WTC11 (cell line): ENCODE measurements at regions not wholly inside any gene's neighbourhood (a gene's known extent, or its start where the extent isn't known, plus 50 kb on each side); places are given as distances from the start of the nearest gene placed in this dataset.

Experiments used
- CTCF ChIP-seq: fragments of 200-600 bp; IDR thresholded peaks from 2 replicates; pipeline ENCODE4 v1.8.0; 2022; ENCODE audit warnings: antibody characterized with exemption
- ETV6 ChIP-seq: sonication (generic); formaldehyde crosslinking; IDR thresholded peaks from 2 replicates; pipeline ENCODE4 v1.8.1; 2022; ENCODE audit warnings: mild to moderate bottlenecking, missing genetic modification reagents
- MAX ChIP-seq: sonication (generic); formaldehyde crosslinking; IDR thresholded peaks from 2 replicates; pipeline ENCODE4 v1.8.0; 2022; ENCODE audit warnings: mild to moderate bottlenecking, missing genetic modification reagents
- TF ChIP-seq, protein P1 (sequence below): sonication (generic); formaldehyde crosslinking; IDR thresholded peaks from 2 replicates; pipeline ENCODE4 v1.8.1; 2022; ENCODE audit warnings: mild to moderate bottlenecking, moderate library complexity, missing genetic modification reagents
- TF ChIP-seq, protein P2 (sequence below): sonication (generic); formaldehyde crosslinking; IDR thresholded peaks from 2 replicates; pipeline ENCODE4 v1.8.1; 2023; ENCODE audit warnings: mild to moderate bottlenecking, missing genetic modification reagents, moderate library complexity
- TF ChIP-seq, protein P3 (sequence below): sonication (generic); formaldehyde crosslinking; IDR thresholded peaks from 2 replicates; pipeline ENCODE4 v1.8.0; 2023; ENCODE audit warnings: missing genetic modification reagents, mild to moderate bottlenecking, borderline replicate concordance
- TF ChIP-seq, protein P4 (sequence below): sonication (generic); formaldehyde crosslinking; IDR thresholded peaks from 2 replicates; pipeline ENCODE4 v1.8.1; 2023; ENCODE audit warnings: mild to moderate bottlenecking, moderate library complexity, missing genetic modification reagents
- TF ChIP-seq, protein P5 (sequence below): sonication (generic); formaldehyde crosslinking; IDR thresholded peaks from 2 replicates; pipeline ENCODE4 v1.8.0; 2022; ENCODE audit warnings: mild to moderate bottlenecking, missing genetic modification reagents

DNA sequence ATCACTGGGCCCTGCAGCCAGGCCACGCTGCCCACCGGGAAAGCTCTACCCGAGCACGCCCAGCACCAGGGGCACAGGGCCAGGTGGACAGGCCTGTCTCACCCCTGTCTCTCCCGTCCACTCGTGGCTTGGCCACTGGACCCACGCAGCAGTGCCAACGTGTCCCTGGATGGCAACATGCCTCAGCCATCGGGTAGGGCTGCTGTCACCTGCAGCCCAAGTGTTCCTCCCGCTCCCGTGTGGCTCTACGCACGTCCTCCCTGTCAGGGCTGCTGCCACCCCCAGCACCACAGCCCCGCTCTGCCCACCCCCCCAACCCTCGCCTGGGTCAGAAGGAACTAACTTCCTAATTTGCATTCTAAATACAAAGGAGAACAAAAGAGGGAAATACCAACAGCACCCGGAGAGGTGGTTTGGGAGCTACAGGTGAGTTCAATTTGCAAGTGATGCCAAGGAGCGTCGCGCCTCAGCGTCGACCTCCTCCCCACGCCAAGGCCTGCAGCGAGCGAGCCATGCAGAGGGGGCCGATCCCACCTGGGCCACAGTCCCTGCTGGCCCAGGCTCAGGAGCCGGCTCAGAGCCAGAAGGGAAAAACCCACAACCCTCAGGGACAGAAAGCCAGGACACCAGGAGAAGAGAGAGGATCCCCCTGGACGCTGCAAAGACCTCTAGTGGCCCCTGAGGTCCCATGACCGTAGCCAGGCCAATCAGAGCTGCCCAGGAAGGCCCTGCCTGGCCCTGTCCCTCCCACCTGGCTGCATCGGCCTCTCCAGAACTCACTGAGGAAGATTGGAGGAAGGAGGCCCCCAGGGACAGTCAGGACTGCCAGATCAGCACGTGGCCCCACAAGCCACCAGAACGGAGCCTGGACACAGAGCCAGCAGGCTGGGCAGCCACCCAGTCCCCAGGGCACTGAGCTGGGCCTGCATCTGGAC, 128.4 kb upstream of the SPACA7 start:
- no peak for TF ChIP-seq ETV6 (CRISPR knock-in tag)
- no peak for TF ChIP-seq CTCF
- TF ChIP-seq, protein P1, sequence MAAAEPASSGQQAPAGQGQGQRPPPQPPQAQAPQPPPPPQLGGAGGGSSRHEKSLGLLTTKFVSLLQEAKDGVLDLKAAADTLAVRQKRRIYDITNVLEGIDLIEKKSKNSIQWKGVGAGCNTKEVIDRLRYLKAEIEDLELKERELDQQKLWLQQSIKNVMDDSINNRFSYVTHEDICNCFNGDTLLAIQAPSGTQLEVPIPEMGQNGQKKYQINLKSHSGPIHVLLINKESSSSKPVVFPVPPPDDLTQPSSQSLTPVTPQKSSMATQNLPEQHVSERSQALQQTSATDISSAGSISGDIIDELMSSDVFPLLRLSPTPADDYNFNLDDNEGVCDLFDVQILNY (CRISPR knock-in tag) = no peak
- TF ChIP-seq, protein P2, sequence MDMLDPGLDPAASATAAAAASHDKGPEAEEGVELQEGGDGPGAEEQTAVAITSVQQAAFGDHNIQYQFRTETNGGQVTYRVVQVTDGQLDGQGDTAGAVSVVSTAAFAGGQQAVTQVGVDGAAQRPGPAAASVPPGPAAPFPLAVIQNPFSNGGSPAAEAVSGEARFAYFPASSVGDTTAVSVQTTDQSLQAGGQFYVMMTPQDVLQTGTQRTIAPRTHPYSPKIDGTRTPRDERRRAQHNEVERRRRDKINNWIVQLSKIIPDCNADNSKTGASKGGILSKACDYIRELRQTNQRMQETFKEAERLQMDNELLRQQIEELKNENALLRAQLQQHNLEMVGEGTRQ (CRISPR knock-in tag) = peak; percentile 57
- TF ChIP-seq, protein P3, sequence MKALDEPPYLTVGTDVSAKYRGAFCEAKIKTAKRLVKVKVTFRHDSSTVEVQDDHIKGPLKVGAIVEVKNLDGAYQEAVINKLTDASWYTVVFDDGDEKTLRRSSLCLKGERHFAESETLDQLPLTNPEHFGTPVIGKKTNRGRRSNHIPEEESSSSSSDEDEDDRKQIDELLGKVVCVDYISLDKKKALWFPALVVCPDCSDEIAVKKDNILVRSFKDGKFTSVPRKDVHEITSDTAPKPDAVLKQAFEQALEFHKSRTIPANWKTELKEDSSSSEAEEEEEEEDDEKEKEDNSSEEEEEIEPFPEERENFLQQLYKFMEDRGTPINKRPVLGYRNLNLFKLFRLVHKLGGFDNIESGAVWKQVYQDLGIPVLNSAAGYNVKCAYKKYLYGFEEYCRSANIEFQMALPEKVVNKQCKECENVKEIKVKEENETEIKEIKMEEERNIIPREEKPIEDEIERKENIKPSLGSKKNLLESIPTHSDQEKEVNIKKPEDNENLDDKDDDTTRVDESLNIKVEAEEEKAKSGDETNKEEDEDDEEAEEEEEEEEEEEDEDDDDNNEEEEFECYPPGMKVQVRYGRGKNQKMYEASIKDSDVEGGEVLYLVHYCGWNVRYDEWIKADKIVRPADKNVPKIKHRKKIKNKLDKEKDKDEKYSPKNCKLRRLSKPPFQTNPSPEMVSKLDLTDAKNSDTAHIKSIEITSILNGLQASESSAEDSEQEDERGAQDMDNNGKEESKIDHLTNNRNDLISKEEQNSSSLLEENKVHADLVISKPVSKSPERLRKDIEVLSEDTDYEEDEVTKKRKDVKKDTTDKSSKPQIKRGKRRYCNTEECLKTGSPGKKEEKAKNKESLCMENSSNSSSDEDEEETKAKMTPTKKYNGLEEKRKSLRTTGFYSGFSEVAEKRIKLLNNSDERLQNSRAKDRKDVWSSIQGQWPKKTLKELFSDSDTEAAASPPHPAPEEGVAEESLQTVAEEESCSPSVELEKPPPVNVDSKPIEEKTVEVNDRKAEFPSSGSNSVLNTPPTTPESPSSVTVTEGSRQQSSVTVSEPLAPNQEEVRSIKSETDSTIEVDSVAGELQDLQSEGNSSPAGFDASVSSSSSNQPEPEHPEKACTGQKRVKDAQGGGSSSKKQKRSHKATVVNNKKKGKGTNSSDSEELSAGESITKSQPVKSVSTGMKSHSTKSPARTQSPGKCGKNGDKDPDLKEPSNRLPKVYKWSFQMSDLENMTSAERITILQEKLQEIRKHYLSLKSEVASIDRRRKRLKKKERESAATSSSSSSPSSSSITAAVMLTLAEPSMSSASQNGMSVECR (CRISPR knock-in tag) = no peak
- TF ChIP-seq, protein P4, sequence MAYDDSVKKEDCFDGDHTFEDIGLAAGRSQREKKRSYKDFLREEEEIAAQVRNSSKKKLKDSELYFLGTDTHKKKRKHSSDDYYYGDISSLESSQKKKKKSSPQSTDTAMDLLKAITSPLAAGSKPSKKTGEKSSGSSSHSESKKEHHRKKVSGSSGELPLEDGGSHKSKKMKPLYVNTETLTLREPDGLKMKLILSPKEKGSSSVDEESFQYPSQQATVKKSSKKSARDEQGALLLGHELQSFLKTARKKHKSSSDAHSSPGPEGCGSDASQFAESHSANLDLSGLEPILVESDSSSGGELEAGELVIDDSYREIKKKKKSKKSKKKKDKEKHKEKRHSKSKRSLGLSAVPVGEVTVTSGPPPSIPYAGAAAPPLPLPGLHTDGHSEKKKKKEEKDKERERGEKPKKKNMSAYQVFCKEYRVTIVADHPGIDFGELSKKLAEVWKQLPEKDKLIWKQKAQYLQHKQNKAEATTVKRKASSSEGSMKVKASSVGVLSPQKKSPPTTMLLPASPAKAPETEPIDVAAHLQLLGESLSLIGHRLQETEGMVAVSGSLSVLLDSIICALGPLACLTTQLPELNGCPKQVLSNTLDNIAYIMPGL = no peak
- TF ChIP-seq, protein P5, sequence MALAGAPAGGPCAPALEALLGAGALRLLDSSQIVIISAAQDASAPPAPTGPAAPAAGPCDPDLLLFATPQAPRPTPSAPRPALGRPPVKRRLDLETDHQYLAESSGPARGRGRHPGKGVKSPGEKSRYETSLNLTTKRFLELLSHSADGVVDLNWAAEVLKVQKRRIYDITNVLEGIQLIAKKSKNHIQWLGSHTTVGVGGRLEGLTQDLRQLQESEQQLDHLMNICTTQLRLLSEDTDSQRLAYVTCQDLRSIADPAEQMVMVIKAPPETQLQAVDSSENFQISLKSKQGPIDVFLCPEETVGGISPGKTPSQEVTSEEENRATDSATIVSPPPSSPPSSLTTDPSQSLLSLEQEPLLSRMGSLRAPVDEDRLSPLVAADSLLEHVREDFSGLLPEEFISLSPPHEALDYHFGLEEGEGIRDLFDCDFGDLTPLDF (CRISPR knock-in tag) = no peak
- TF ChIP-seq MAX = no peak
